Retinal pigment epithelial cell (primary cell): ENCODE measurements at regions not wholly inside any gene's neighbourhood (a gene's known extent, or its start where the extent isn't known, plus 50 kb on each side); places are given as distances from the start of the nearest gene placed in this dataset.

Experiments used
- DNase-seq: peaks from one replicate; pipeline ENCODE4 v3.0.0-alpha.2; 2010; ENCODE audit warnings: low read depth
- H3K4me3 ChIP-seq: 2 replicates; pipeline ENCODE4 v1.5.1; 2011; ENCODE audit warnings: mild to moderate bottlenecking, low read length, control low read depth, moderate library complexity
- CTCF ChIP-seq: conservative IDR thresholded peaks from 2 replicates; pipeline ENCODE4 v1.5.1; 2011; ENCODE audit warnings: low read depth, low read length, control low read depth, inconsistent platforms

- H3K4me3 ChIP-seq: no peak overlapping the region
- no peak for DNase-seq
- no peak for TF ChIP-seq CTCF
Measured at GRCh38 chr15:25241241-25241801, 197.5 kb downstream of the UBE3A start.

- TF ChIP-seq CTCF: no peak
- no peak for DNase-seq
- no peak overlapping the region for H3K4me3 ChIP-seq
Measured at GRCh38 chr15:25242166-25242879, 196.5 kb downstream of the UBE3A start.

GRCh38 chr15:25242957-25243799 is 195.6 kb downstream of the UBE3A start:
- TF ChIP-seq CTCF: no peak
- DNase-seq: no peak
- no peak overlapping the region for H3K4me3 ChIP-seq

- no peak for TF ChIP-seq CTCF
- no peak overlapping the region for H3K4me3 ChIP-seq
- no peak for DNase-seq
Measured at GRCh38 chr15:25243800-25244097, 195.1 kb downstream of the UBE3A start.

- DNase-seq: no peak
- no peak for TF ChIP-seq CTCF
- H3K4me3 ChIP-seq: no peak overlapping the region
Measured at GRCh38 chr15:25244731-25245585, 193.9 kb downstream of the UBE3A start.

GRCh38 chr15:25245801-25246622 is 192.8 kb downstream of the UBE3A start:
- no peak for TF ChIP-seq CTCF
- H3K4me3 ChIP-seq: no peak overlapping the region
- DNase-seq: no peak
